ENCODE measurements at regions not wholly inside any gene's neighbourhood (a gene's known extent, or its start where the extent isn't known, plus 50 kb on each side); places are given as distances from the start of the nearest gene placed in this dataset.

- DNase-seq = no peak
These were observed 553.6 kb downstream of the TCERG1L start for GRCh38 chr10:130757821-130758489.

GRCh38 chr10:130758529-130758928 is 553.0 kb downstream of the TCERG1L start:
- DNase-seq = no peak

GRCh38 chr10:130761032-130761575 is 550.4 kb downstream of the TCERG1L start:
- no peak for DNase-seq

- no peak for DNase-seq
These were observed 549.7 kb downstream of the TCERG1L start for GRCh38 chr10:130761788-130762301.

- no peak for DNase-seq
These were observed 549.0 kb downstream of the TCERG1L start for GRCh38 chr10:130762491-130762890.

GRCh38 chr10:130763071-130763470 is 548.5 kb downstream of the TCERG1L start:
- DNase-seq = no peak

- DNase-seq = no peak
These were observed 548.0 kb downstream of the TCERG1L start for GRCh38 chr10:130763491-130763890.

- DNase-seq = no peak
These were observed 546.9 kb downstream of the TCERG1L start for GRCh38 chr10:130764651-130765050.

GRCh38 chr10:130766071-130766470 is 545.5 kb downstream of the TCERG1L start:
- DNase-seq = no peak

- no peak for DNase-seq
These were observed 544.3 kb downstream of the TCERG1L start for GRCh38 chr10:130767116-130767730.

- DNase-seq = no peak
These were observed 542.1 kb downstream of the TCERG1L start for GRCh38 chr10:130769146-130770017.

- no peak for DNase-seq
These were observed 541.4 kb downstream of the TCERG1L start for GRCh38 chr10:130770018-130770630.

- no peak for DNase-seq
These were observed 540.0 kb downstream of the TCERG1L start for GRCh38 chr10:130771491-130771946.

GRCh38 chr10:130772056-130772455 is 539.5 kb downstream of the TCERG1L start:
- DNase-seq = no peak

- no peak for DNase-seq
These were observed 538.8 kb downstream of the TCERG1L start for GRCh38 chr10:130772676-130773075.

GRCh38 chr10:130773941-130774340 is 537.6 kb downstream of the TCERG1L start:
- no peak for DNase-seq

- no peak for DNase-seq
These were observed 536.6 kb downstream of the TCERG1L start for GRCh38 chr10:130774871-130775270.

GRCh38 chr10:130775311-130775710 is 536.2 kb downstream of the TCERG1L start:
- no peak for DNase-seq

GRCh38 chr10:130776724-130777123 is 534.8 kb downstream of the TCERG1L start:
- DNase-seq = no peak

- DNase-seq = no peak
These were observed 533.9 kb downstream of the TCERG1L start for GRCh38 chr10:130777507-130778165.

- DNase-seq = no peak
These were observed 533.4 kb downstream of the TCERG1L start for GRCh38 chr10:130778166-130778545.

GRCh38 chr10:130780763-130781162 is 530.8 kb downstream of the TCERG1L start:
- DNase-seq = no peak

All from NCI-H1105 treated with DMSO at 0.1 percent for 48 hours (cell line).